ENCODE measurements at regions not wholly inside any gene's neighbourhood (a gene's known extent, or its start where the extent isn't known, plus 50 kb on each side); places are given as distances from the start of the nearest gene placed in this dataset.

DNA sequence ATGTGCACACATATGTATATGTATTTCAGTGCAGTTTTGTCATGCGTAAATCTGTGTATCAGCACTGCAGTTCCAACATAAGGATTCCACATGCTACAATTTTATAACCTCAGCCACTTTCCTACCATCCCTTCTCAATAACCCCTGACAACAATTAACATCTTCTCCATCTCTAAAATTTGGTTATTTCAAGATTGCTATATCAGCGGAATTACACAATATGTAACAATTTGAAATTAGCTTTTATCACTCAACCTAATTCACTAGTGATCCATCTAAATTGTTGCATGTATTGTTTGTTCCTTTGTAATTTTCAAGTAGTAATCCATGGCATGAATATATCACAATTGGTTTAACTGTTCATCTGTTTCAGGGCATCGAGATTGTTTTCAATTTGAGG lies 511.3 kb downstream of the HAO1 start:
- DNase-seq: no peak
- no peak overlapping the region for H3K4me3 ChIP-seq (ENCODE audit: low read depth, low read length)
- H3K4me1 ChIP-seq (ENCODE audit: control insufficient read depth in 1 of 2, insufficient read depth in 2 of 2, low read length in 2 of 2): no peaks in the 10 kb centered on the region
- no peak overlapping the region for H2BK12ac ChIP-seq (ENCODE audit: low read length)
- WGBS (ENCODE audit: extremely low coverage, insufficient coverage, insufficient read length): no CpG with 5 or more reads among the region's 3 CpGs
- H2AFZ ChIP-seq (ENCODE audit: insufficient read depth, low read length, poor library complexity): no peak overlapping the region
- H3K18ac ChIP-seq (ENCODE audit: low read length): no peak overlapping the region
- H3K14ac ChIP-seq (ENCODE audit: low read length): no peak overlapping the region
- no peak overlapping the region for H3K9ac ChIP-seq (ENCODE audit: low read length)
- H3K4ac ChIP-seq (ENCODE audit: low read depth, low read length): no peak overlapping the region
- no peak overlapping the region for H2BK120ac ChIP-seq (ENCODE audit: insufficient read depth, low read length, poor library complexity)
- H3K27me3 ChIP-seq (ENCODE audit: insufficient read depth, low read length): no peaks in the 10 kb centered on the region
- H3K4me2 ChIP-seq (ENCODE audit: low read length): no peak overlapping the region
- no peaks in the 10 kb centered on the region for H3K9me3 ChIP-seq (ENCODE audit: insufficient read depth, low read depth, low read length)
- no peak overlapping the region for H2AK5ac ChIP-seq (ENCODE audit: low read length)
- no peak overlapping the region for H4K12ac ChIP-seq (ENCODE audit: low read depth, low read length)
- H3K23ac ChIP-seq (ENCODE audit: low read length): no peak overlapping the region
- H4K8ac ChIP-seq (ENCODE audit: low read depth, low read length): no peak overlapping the region
- no peaks in the 10 kb centered on the region for H3K36me3 ChIP-seq (ENCODE audit: control insufficient read depth in 1 of 2, insufficient read depth in 2 of 2, low read length in 2 of 2)
- H3K79me2 ChIP-seq (ENCODE audit: control insufficient read depth, insufficient read depth, low read length, poor library complexity): no peaks in the 10 kb centered on the region
- no peak overlapping the region for H4K91ac ChIP-seq (ENCODE audit: low read depth, low read length)
- H3K79me1 ChIP-seq (ENCODE audit: low read length): no peaks in the 10 kb centered on the region
- no peak overlapping the region for H3K27ac ChIP-seq (ENCODE audit: low read depth, low read length)
- H2BK5ac ChIP-seq (ENCODE audit: low read depth, low read length, poor library complexity): no peak overlapping the region

- Histone ChIP-seq H3K18ac (ENCODE audit: low read length) (no peak overlapping the region), H2BK5ac (ENCODE audit: low read depth, low read length, poor library complexity) (no peak overlapping the region), H3K23ac (ENCODE audit: low read length) (no peak overlapping the region), H3K4me3 (ENCODE audit: low read depth, low read length) (no peak overlapping the region), H3K79me1 (ENCODE audit: low read length) (no peaks in the 10 kb centered on the region), H2BK12ac (ENCODE audit: low read length) (no peak overlapping the region), H3K4me1 (ENCODE audit: control insufficient read depth in 1 of 2, insufficient read depth in 2 of 2, low read length in 2 of 2) (no peaks in the 10 kb centered on the region), H3K27me3 (ENCODE audit: insufficient read depth, low read length) (no peaks in the 10 kb centered on the region), H2AK5ac (ENCODE audit: low read length) (no peak overlapping the region), H2AFZ (ENCODE audit: insufficient read depth, low read length, poor library complexity) (no peak overlapping the region), H3K14ac (ENCODE audit: low read length) (no peak overlapping the region), H2BK120ac (ENCODE audit: insufficient read depth, low read length, poor library complexity) (no peak overlapping the region), H4K8ac (ENCODE audit: low read depth, low read length) (no peak overlapping the region), H3K9ac (ENCODE audit: low read length) (no peak overlapping the region), H4K12ac (ENCODE audit: low read depth, low read length) (no peak overlapping the region), H4K91ac (ENCODE audit: low read depth, low read length) (no peak overlapping the region), H3K4me2 (ENCODE audit: low read length) (no peak overlapping the region), H3K9me3 (ENCODE audit: insufficient read depth, low read depth, low read length) (no peaks in the 10 kb centered on the region), H3K79me2 (ENCODE audit: control insufficient read depth, insufficient read depth, low read length, poor library complexity) (no peaks in the 10 kb centered on the region), H3K4ac (ENCODE audit: low read depth, low read length) (no peak overlapping the region), H3K36me3 (ENCODE audit: control insufficient read depth in 1 of 2, insufficient read depth in 2 of 2, low read length in 2 of 2) (no peaks in the 10 kb centered on the region), H3K27ac (ENCODE audit: low read depth, low read length) (no peak overlapping the region)
- no peak for DNase-seq
- WGBS (ENCODE audit: extremely low coverage, insufficient coverage, insufficient read length): 100% methylated on average over 7 of the region's 7 CpGs
These were observed 507.6 kb downstream of the HAO1 start for GRCh38 chr20:7432612-7433011.

DNA sequence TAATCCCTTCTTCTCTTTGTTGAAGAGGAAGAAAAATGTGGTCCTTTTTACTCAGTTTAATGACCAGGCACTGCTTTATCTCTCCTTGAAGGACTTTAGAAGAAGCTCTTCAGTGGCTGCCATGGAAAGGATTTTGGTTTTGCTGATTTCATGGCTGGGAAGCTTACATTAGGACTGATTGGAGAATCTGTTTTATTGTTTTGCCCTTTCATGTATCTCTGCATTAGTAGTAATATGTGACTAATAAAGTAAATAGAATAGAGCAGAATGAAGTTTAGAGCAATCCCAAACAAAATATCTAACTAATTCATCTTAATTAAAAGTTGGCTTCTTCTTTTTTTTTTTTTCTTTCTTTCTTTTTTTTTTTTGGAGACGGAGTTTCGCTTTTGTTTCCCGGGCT lies 502.9 kb downstream of the HAO1 start:
- DNase-seq: no peak
- H3K79me1 ChIP-seq (ENCODE audit: low read length): no peaks in the 10 kb centered on the region
- H3K23ac ChIP-seq (ENCODE audit: low read length): no peak overlapping the region
- H2BK5ac ChIP-seq (ENCODE audit: low read depth, low read length, poor library complexity): no peak overlapping the region
- no peak overlapping the region for H3K14ac ChIP-seq (ENCODE audit: low read length)
- H2AFZ ChIP-seq (ENCODE audit: insufficient read depth, low read length, poor library complexity): no peak overlapping the region
- no peaks in the 10 kb centered on the region for H3K27me3 ChIP-seq (ENCODE audit: insufficient read depth, low read length)
- no peaks in the 10 kb centered on the region for H3K79me2 ChIP-seq (ENCODE audit: control insufficient read depth, insufficient read depth, low read length, poor library complexity)
- no peak overlapping the region for H3K27ac ChIP-seq (ENCODE audit: low read depth, low read length)
- H3K4me3 ChIP-seq (ENCODE audit: low read depth, low read length): no peak overlapping the region
- no peak overlapping the region for H2BK120ac ChIP-seq (ENCODE audit: insufficient read depth, low read length, poor library complexity)
- no peak overlapping the region for H2AK5ac ChIP-seq (ENCODE audit: low read length)
- no peak overlapping the region for H3K4me2 ChIP-seq (ENCODE audit: low read length)
- no peak overlapping the region for H4K12ac ChIP-seq (ENCODE audit: low read depth, low read length)
- no peak overlapping the region for H3K9ac ChIP-seq (ENCODE audit: low read length)
- no CpG with 5 or more reads among the region's 3 CpGs for WGBS (ENCODE audit: extremely low coverage, insufficient coverage, insufficient read length)
- no peaks in the 10 kb centered on the region for H3K4me1 ChIP-seq (ENCODE audit: control insufficient read depth in 1 of 2, insufficient read depth in 2 of 2, low read length in 2 of 2)
- H2BK12ac ChIP-seq (ENCODE audit: low read length): no peak overlapping the region
- no peaks in the 10 kb centered on the region for H3K9me3 ChIP-seq (ENCODE audit: insufficient read depth, low read depth, low read length)
- H4K8ac ChIP-seq (ENCODE audit: low read depth, low read length): no peak overlapping the region
- no peak overlapping the region for H3K18ac ChIP-seq (ENCODE audit: low read length)
- H3K4ac ChIP-seq (ENCODE audit: low read depth, low read length): no peak overlapping the region
- H3K36me3 ChIP-seq (ENCODE audit: control insufficient read depth in 1 of 2, insufficient read depth in 2 of 2, low read length in 2 of 2): no peaks in the 10 kb centered on the region
- no peak overlapping the region for H4K91ac ChIP-seq (ENCODE audit: low read depth, low read length)

GRCh38 chr20:7449269-7449668 lies 491.0 kb downstream of the HAO1 start:
- Histone ChIP-seq H3K14ac (ENCODE audit: low read length) (no peak overlapping the region), H3K23ac (ENCODE audit: low read length) (no peak overlapping the region), H3K9ac (ENCODE audit: low read length) (no peak overlapping the region), H2BK120ac (ENCODE audit: insufficient read depth, low read length, poor library complexity) (no peak overlapping the region), H2BK12ac (ENCODE audit: low read length) (no peak overlapping the region), H3K4me2 (ENCODE audit: low read length) (no peak overlapping the region), H3K36me3 (ENCODE audit: control insufficient read depth in 1 of 2, insufficient read depth in 2 of 2, low read length in 2 of 2) (no peaks in the 10 kb centered on the region), H2BK5ac (ENCODE audit: low read depth, low read length, poor library complexity) (no peak overlapping the region), H3K27me3 (ENCODE audit: insufficient read depth, low read length) (no peaks in the 10 kb centered on the region), H4K8ac (ENCODE audit: low read depth, low read length) (no peak overlapping the region), H4K91ac (ENCODE audit: low read depth, low read length) (no peak overlapping the region), H3K27ac (ENCODE audit: low read depth, low read length) (no peak overlapping the region), H2AFZ (ENCODE audit: insufficient read depth, low read length, poor library complexity) (no peak overlapping the region), H4K12ac (ENCODE audit: low read depth, low read length) (no peak overlapping the region), H3K9me3 (ENCODE audit: insufficient read depth, low read depth, low read length) (no peaks in the 10 kb centered on the region), H3K4me3 (ENCODE audit: low read depth, low read length) (no peak overlapping the region), H2AK5ac (ENCODE audit: low read length) (no peak overlapping the region), H3K79me1 (ENCODE audit: low read length) (no peaks in the 10 kb centered on the region), H3K4ac (ENCODE audit: low read depth, low read length) (no peak overlapping the region), H3K79me2 (ENCODE audit: control insufficient read depth, insufficient read depth, low read length, poor library complexity) (no peaks in the 10 kb centered on the region), H3K18ac (ENCODE audit: low read length) (no peak overlapping the region), H3K4me1 (ENCODE audit: control insufficient read depth in 1 of 2, insufficient read depth in 2 of 2, low read length in 2 of 2) (no peaks in the 10 kb centered on the region)
- DNase-seq: no peak
- WGBS (ENCODE audit: extremely low coverage, insufficient coverage, insufficient read length): no CpG with 5 or more reads among the region's 1 CpG

Measured in trophoblast cell (in vitro differentiated cells and primary cell).